GM10248 (cell line): ENCODE measurements at regions not wholly inside any gene's neighbourhood (a gene's known extent, or its start where the extent isn't known, plus 50 kb on each side); places are given as distances from the start of the nearest gene placed in this dataset.
"Not testable (repeated sequence)": the region's sequence is repeated elsewhere in the genome, so short reads cannot be mapped to it uniquely, and the experiment has no call there.

Experiments
- CTCF ChIA-PET: fragments of 300-600 bp; sonication (Branson Sonifier 250); formaldehyde crosslinking; extraction: SDS; loops from one replicate; lab custom pipeline; 2021; ENCODE audit warnings: antibody characterized with exemption; lab: Yijun Ruan, JAX
- POLR2A ChIA-PET: fragments of 350-650 bp; sonication (Branson Sonifier 250); formaldehyde crosslinking; extraction: SDS; loops from one replicate; lab custom pipeline; 2020; ENCODE audit warnings: antibody characterized with exemption; lab: Yijun Ruan, JAX
- DNase-seq: peaks from one replicate; pipeline ENCODE4 v3.0.0; 2012; ENCODE audit errors: extremely low spot score
- TF ChIP-seq, protein P1 (sequence below): IDR thresholded peaks from 2 replicates; pipeline ENCODE4 v1.5.1; 2012; ENCODE audit warnings: mild to moderate bottlenecking, low read depth; ENCODE audit errors: extremely low read depth, missing control alignments, control extremely low read depth

GRCh38 chr2:187034434-187034833 lies 185.5 kb upstream of the ZSWIM2 start:
- TF ChIP-seq, protein P1, sequence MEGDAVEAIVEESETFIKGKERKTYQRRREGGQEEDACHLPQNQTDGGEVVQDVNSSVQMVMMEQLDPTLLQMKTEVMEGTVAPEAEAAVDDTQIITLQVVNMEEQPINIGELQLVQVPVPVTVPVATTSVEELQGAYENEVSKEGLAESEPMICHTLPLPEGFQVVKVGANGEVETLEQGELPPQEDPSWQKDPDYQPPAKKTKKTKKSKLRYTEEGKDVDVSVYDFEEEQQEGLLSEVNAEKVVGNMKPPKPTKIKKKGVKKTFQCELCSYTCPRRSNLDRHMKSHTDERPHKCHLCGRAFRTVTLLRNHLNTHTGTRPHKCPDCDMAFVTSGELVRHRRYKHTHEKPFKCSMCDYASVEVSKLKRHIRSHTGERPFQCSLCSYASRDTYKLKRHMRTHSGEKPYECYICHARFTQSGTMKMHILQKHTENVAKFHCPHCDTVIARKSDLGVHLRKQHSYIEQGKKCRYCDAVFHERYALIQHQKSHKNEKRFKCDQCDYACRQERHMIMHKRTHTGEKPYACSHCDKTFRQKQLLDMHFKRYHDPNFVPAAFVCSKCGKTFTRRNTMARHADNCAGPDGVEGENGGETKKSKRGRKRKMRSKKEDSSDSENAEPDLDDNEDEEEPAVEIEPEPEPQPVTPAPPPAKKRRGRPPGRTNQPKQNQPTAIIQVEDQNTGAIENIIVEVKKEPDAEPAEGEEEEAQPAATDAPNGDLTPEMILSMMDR = no peak
- ChIA-PET POLR2A (no interaction called here), CTCF (interaction anchor here (1.4 kb wide), 1 partner anchor 25 kb away, joined by 4 read pairs; no protein-coding TSS in a partner anchor)
- DNase-seq = no peak

DNA sequence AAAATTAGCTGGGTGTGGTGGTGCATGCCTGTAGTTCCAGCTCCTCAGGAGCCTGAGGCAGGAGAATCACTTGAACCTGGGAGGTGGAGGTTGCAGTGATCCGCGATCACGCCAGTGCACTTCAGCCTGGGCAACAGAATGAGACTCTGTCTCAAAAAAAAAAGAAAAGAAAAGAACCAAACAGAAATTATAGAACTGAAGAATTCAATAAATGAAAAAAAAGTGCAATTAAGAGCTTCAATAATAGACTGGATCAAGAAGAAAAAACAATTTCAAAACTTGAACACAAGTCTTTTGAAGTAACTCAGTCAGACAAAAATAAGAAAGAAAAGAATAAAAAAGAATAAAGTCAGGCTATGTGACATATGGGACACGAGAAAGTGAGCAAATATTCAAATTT lies 175.8 kb upstream of the ZSWIM2 start:
- TF ChIP-seq, protein P1 = no peak
- ChIA-PET CTCF (interaction anchor here (1.4 kb wide), 1 partner anchor 43 kb away, joined by 3 read pairs; no protein-coding TSS in a partner anchor), POLR2A (no interaction called here)
- no peak for DNase-seq

- DNase-seq, POLR2A ChIA-PET: not testable (repeated sequence)
- CTCF ChIA-PET = interaction anchor here (1.4 kb wide), 1 partner anchor 44 kb away, joined by 3 read pairs; no protein-coding TSS in a partner anchor
These were observed 175.0 kb upstream of the ZSWIM2 start for GRCh38 chr2:187023996-187024395.

DNA sequence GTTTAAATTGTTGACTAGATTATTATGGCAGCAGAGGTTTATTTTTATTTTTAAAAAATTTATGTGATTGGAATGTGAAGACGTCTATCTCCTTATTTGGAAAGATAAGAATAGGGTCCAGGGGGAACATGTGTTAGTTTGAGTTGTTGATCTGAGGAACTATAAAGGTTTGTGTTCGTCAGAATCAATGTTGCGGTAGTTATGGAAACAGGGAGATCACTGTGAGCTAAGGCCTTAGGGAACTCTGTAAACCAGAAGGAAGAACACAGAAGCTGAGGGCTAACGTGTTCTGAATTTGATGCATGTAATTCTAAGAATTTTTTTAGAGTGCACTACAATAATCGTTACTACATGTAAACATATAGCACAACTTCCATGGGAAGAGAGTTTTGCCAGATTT lies 168.5 kb upstream of the ZSWIM2 start:
- POLR2A ChIA-PET = no interaction called here
- CTCF ChIA-PET = no interaction called here
- TF ChIP-seq, protein P1 = no peak
- no peak for DNase-seq

GRCh38 chr2:187013058-187013457 lies 164.1 kb upstream of the ZSWIM2 start:
- ChIA-PET CTCF (interaction anchor here (1.1 kb wide), 1 partner anchor 30 kb away, joined by 3 read pairs; no protein-coding TSS in a partner anchor), POLR2A (no interaction called here)
- TF ChIP-seq, protein P1 = no peak
- DNase-seq = no peak

GRCh38 chr2:187011206-187011832 lies 162.3 kb upstream of the ZSWIM2 start:
- TF ChIP-seq, protein P1 = no peak
- no peak for DNase-seq
- ChIA-PET POLR2A (no interaction called here), CTCF (no interaction called here)

- no peak for DNase-seq
- ChIA-PET POLR2A (no interaction called here), CTCF (interaction anchor here (1.0 kb wide), 1 partner anchor 26 kb away, joined by 4 read pairs; no protein-coding TSS in a partner anchor)
- TF ChIP-seq, protein P1 = no peak
These were observed 160.7 kb upstream of the ZSWIM2 start for GRCh38 chr2:187009483-187010239.
